ENCODE measurements at regions not wholly inside any gene's neighbourhood (a gene's known extent, or its start where the extent isn't known, plus 50 kb on each side); places are given as distances from the start of the nearest gene placed in this dataset.
"Not testable (repeated sequence)": the region's sequence is repeated elsewhere in the genome, so short reads cannot be mapped to it uniquely, and the experiment has no call there.

- no peak for DNase-seq (ENCODE audit: low spot score)
Observed at GRCh38 chr13:83485101-83485500, 397.2 kb downstream of the SLITRK1 start.

DNA sequence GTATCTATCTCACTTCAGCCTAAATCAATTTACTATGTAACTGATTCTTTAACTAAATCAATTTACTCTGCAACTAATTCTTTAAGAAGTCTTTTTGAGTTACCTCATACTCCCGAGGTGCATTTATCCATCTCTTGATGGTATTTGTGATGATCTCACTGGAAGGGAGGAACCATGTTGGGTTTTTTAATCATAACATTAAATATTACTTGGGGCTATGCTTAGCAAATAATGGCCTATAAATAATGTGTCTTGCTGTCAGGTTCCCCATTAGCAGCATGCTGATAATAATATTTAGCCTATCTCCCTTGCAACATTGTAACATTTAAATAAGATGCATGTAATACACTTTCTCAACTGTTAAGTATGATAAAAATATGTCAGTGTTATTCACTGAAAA lies 411.3 kb downstream of the SLITRK1 start:
- DNase-seq (ENCODE audit: low spot score): no peak

- no peak for DNase-seq (ENCODE audit: low spot score)
Observed at GRCh38 chr13:83470133-83470797, 412.0 kb downstream of the SLITRK1 start.

DNA sequence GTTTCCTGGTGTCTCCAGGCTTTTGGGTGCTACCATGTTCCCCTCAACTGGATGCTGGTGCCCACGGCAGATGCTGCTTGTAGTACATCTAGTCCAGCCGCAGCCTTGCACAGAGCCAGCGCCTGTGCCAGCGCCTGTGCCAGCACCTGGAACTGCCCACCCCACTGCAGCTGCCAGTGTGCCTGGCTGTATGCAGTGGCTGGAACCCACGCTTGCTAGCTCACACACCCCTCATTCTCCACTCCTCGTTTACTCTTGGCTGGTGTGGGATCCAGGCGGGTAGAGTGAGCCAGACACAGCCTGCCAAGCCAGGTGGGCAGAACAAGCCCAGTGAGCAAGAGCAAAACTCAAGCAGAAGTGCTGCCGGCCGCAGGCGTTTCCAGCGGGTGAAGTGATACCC lies 428.6 kb downstream of the SLITRK1 start:
- DNase-seq (ENCODE audit: low spot score): no peak

- no peak for DNase-seq (ENCODE audit: low spot score)
Observed at GRCh38 chr13:83453300-83453699, 429.0 kb downstream of the SLITRK1 start.

- no peak for DNase-seq (ENCODE audit: low spot score)
Observed at GRCh38 chr13:83452292-83452950, 429.9 kb downstream of the SLITRK1 start.

DNA sequence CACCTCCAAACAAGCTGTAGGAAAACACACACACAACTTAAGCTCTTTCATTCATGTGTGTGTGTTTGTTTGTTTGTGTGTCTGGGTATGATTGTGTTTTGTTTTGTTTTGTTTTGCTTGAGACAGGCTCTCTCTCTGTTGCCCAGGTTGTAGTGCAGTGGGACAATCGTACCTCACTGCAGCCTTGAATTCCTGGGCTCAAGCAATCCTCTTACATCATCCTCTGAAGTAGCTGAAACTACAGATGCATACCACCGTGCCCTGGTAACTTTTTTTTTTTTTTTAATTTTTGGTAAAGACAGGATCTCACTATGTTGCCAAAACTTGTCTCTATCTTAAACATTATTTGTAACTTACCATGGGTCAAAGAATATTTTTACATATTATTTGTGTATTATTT lies 431.7 kb downstream of the SLITRK1 start:
- DNase-seq (ENCODE audit: low spot score): peak; percentile 4

- DNase-seq (ENCODE audit: low spot score): peak; percentile 2
Observed at GRCh38 chr13:83449668-83450395, 432.4 kb downstream of the SLITRK1 start.

GRCh38 chr13:83440465-83440864 lies 441.8 kb downstream of the SLITRK1 start:
- no peak for DNase-seq (ENCODE audit: low spot score)

DNA sequence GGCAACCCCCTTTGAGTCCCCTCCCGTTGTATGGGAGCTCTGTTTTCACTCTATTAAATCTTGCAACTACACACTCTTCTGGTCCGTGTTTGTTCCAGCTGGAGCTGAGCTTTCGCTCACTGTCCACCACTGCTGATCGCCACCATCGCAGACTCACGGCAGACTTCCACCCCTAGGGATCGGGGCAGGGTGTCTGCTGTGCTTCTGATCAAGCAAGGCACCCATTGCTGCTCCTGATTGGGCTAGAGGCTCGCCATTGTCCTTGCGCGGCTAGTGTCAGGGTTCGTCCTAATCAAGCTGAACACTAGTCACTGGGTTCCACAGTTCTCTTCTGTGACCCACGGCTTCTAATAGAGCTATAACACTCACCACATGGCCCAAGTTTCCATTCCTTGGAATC lies 442.8 kb downstream of the SLITRK1 start:
- DNase-seq (ENCODE audit: low spot score): not testable (repeated sequence)

- no peak for DNase-seq (ENCODE audit: low spot score)
Observed at GRCh38 chr13:83423861-83424260, 458.4 kb downstream of the SLITRK1 start.

- DNase-seq (ENCODE audit: low spot score): no peak
Observed at GRCh38 chr13:83423381-83423780, 458.9 kb downstream of the SLITRK1 start.

DNA sequence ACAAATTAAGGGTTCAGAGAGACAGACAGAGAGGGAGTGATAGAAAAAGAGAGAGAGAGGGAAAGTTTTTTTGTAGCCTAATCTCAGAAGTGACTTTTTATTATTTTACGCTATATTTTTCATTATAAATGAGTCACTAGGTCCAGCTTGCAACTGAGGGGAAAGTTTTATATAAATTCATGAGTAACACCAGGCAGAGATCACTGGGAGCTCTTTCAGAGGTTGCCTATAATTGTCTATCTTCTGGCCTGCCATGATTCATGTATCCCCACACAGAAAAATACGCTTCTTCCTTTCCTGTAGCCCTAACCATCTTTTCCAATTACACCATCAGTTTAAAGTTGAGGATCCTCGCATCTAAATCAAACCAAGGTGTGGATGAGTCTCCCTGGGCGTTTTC lies 467.9 kb downstream of the SLITRK1 start:
- DNase-seq (ENCODE audit: low spot score): no peak

DNA sequence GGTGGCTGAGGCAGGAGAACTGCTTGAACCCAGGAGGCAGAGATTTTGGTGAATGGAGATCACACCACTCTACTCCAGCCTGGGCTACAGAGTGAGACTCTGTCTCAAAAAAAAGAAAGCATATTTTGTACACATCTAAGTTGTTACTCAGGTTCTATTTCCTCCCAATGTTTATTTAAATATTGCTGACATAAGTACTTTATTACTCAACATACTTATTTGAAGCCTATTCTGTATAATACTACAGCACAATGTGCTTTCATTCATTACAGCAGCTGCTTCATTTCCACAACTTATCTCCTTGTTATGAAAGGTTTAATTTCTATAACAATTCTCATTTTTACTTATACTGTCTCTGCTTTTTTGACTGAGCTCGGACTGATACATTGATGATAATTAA lies 495.7 kb downstream of the SLITRK1 start:
- no peak for DNase-seq (ENCODE audit: low spot score)

DNA sequence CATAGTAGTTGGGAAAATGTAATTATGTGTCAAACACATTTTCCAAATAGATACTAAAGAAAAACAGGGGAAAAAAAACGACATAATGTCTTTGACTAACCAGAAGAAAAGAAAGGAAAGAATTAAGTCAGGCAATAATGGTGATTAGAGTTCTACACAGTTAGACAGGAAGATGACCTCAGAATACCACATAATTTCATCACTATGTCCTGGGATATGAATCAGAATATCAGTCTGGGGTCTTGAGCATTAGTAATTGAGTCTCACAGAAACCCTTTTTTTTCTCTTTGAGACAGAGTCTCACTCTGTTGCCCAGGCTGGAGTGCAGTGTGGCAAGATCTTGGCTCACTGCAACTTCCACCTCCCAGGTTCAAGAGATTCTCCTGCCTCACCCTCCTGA lies 503.4 kb downstream of the SLITRK1 start:
- no peak for DNase-seq (ENCODE audit: low spot score)

DNA sequence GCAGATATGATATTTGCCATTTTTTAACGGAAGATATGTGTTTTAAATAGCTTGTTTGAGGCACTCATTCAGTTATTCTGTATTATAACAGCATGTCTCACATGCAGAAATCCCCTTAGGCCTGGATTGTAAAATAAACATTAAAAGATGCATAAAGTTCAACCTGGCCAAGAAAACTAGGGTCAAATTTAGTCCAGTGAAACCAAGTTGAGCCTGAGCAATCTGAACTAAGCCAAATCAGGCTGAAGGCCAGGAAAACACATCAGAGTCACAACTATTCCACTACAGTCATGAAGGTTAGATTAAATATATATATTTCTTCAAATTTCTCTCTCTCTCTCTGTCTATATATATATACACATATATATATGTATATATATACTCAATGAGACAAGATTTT lies 504.8 kb downstream of the SLITRK1 start:
- no peak for DNase-seq (ENCODE audit: low spot score)

DNA sequence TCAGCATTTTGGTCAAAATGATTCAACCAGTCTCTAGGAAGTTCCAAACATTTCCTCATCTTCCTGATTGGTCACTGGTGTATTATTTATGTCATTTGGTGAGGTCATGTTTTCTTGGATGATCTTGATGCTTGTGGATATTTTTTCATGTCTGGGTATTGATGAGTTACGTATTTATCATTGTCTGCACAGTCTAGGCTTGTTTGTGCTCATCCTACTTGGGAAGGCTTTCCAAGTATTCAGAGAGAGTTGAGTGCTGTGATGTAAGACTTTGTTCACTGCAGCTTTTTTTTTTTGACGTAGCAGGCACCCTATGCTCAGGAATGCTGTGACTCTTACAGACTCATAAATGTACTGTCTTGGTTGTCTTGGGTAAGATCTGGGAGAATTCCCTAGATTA lies 509.5 kb downstream of the SLITRK1 start:
- DNase-seq (ENCODE audit: low spot score): no peak

GRCh38 chr13:83365723-83366122 lies 516.6 kb downstream of the SLITRK1 start:
- no peak for DNase-seq (ENCODE audit: low spot score)

DNA sequence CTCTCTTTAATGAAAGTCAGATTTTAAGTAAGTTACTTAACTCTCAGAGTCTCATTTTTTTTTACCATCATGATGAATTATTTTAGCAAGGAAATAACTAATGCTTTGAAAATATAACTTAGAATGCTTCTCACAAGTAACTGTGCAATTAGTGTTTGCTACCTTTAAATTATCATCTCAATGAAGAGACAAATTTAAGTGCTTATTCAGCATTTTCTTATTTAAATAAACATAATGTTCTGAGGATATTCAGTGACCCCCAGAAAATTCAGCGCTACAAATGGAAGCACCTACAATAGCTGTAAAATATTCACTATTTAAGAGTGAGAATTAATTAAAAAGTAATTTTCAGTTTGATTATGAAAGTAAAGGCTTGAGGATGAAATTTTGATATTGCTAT lies 527.2 kb downstream of the SLITRK1 start:
- no peak for DNase-seq (ENCODE audit: low spot score)

DNA sequence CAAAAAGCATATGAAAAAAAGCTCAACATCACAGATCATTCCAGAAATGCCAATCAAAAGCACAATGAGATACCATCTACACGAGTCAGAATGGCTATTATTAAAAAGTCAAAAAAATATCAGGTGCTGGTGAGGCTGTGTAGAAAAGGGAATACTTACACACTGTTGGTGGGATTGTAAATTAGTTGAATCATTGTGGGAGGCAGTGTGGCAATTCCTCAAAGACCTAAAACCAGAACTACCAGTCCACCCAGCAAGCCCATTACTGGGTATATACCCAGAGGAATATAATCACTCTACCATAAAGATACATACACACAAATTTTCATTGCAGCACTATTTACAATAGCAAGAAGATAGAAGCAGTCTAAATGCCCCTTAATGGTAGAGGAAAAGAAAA lies 529.9 kb downstream of the SLITRK1 start:
- no peak for DNase-seq (ENCODE audit: low spot score)

DNA sequence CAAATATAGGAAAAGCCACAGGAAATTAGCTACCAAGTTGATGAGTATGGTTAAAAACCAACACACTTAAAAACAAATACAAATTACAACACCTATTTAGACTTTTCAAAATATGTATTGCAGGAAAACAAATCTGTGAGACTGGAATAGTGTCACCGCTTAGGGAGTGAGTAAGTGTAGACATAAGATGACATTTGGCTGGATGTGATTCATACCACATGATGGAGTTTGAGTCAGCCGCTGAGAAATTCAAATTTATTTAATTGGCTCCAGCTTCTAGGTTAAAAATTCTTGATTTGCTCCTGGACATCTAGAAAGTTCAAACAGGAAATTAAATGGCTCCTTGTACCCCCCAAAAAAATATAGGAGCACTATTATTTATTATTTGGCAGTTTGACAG lies 531.7 kb downstream of the SLITRK1 start:
- DNase-seq (ENCODE audit: low spot score): no peak

DNA sequence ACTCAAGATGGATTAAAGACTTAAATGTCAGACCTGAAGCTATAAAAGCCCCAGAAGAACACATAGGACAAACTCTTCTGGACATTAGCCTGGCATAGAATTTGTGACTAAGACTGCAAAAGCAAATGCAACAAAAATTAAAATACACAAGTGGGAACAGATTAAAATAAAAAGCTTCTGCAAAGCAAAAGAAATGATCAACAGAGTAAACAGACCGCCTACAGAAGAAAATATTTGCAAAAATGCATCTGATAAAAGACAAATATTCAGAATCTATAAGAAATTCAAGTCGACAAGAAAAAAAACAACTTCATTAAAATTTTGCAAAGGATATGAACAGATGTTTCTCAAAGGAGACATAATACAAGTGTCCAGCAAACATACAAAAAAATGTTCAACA lies 537.8 kb downstream of the SLITRK1 start:
- DNase-seq (ENCODE audit: low spot score): no peak

DNA sequence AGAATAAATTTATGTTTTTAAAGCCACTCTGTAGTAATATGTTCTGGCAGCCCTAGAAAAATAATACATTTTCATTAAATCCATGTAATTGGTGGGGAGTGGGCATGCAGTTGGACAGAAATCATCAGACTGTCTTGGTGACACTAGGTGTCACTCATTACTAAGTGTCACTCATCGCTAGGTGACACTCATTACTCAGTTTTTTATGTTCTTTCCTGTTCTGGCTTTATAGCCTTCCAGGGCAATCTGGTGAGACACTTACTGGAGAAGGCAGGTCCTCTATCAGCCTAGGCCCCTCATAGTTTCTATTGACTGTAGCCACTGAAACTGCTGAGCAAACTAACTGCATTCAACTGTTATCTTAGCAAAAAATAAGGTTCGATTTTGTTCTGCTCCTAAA lies 542.1 kb downstream of the SLITRK1 start:
- no peak for DNase-seq (ENCODE audit: low spot score)

Data from H4 (cell line).